ENCODE measurements at regions not wholly inside any gene's neighbourhood (a gene's known extent, or its start where the extent isn't known, plus 50 kb on each side); places are given as distances from the start of the nearest gene placed in this dataset.

GRCh38 chr3:3553236-3553635 is 246.0 kb upstream of the LRRN1 start:
- DNase-seq = no peak

DNA sequence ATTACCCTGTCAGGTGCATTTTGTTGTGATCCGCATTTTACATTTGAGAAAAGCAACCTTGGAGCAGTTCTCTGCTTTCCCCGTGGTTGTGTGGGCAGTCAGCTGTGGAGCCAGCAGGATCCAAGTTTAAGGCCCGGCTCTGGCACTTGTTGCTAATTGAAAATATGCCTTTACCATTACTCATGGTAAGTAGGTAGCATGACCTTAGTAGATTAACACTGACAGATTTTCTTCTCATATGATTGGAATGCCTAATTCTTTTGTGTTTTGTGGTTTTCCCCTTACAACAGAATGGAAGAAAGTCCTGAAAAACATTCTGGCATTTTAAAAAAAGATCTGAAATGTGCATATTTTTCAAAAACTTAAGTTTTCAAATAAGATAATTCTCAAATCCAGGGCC is 246.5 kb upstream of the LRRN1 start:
- no peak for DNase-seq

DNA sequence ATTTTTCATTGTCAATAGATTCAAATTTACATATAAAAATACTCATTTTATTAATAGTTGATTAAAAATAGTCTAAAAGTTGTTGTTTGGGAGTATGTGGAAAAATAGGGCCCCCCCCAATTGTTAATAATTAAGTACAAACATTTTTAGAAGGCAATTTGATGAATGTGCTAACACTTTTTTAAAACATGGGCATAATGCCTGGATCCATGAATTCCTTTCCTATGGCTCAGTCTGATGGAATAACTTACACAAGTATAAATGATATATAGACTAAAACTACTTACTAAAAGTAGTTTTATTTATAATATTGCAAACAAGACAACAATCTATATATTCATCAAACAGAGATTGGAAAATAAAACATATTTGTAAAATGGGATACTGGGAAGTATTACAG is 247.2 kb upstream of the LRRN1 start:
- no peak for DNase-seq

GRCh38 chr3:3545360-3545759 is 253.9 kb upstream of the LRRN1 start:
- DNase-seq = no peak

- no peak for DNase-seq
These were observed 260.8 kb upstream of the LRRN1 start for GRCh38 chr3:3538451-3538850.

DNA sequence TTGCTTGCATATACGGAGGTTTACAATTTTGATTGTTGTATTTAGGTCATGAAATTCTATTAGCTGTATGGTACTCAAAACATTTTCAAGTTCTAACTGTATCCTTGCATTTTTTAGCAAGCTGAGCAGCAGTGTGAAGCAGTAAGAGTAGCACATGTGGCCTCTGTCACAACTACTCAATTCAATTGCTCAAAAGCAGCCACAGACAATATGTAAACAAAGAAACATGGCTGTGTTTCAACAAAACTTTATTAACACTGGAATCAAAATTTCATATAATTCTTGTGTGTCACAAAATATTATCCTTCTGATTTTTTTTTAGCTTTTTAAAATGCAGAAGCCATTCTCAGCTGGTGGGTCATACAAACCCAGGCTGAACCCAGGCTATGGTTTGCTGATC is 266.7 kb upstream of the LRRN1 start:
- no peak for DNase-seq

GRCh38 chr3:3531476-3531875 is 267.8 kb upstream of the LRRN1 start:
- DNase-seq = no peak

GRCh38 chr3:3519266-3519665 is 280.0 kb upstream of the LRRN1 start:
- no peak for DNase-seq

DNA sequence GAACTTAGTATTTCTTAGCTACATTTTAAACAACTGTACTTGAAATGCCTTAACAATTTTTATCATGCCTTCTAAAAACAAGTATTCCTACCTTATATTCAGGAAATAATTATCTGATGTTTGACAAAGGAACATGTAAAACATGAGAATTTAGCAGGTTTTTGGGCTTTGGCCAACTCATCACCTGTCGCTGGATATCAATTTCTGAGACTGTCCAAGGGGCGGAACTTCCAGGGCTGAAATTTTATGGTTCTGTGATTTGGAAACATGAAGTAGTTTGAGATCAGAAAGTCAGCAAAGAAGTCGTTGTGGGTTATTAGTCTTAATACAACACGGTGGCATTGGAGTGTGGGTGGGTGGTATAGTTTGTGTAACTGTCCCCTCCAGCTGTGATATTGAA is 282.2 kb upstream of the LRRN1 start:
- no peak for DNase-seq

GRCh38 chr3:3516384-3516783 is 282.8 kb upstream of the LRRN1 start:
- DNase-seq = no peak

DNA sequence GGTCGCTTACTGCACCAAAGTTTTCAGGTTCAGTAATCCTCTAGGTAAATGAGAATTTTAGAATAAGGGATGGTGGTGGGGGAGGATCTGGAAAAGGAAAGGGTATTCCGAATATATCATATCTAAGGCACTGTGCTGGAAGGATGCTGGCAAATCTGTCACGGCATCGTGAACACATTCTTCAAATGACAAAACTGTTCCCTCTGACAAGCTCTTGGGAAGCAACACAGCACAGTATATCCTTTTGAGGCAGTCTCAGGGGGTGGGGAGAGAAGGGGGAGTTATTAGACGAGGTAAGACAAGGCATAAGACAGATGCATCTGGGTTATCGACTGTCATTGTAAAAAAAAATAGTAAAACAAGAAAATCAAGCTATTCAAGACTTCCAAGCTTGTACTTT is 289.6 kb upstream of the LRRN1 start:
- DNase-seq = no peak

- DNase-seq = no peak
These were observed 294.5 kb upstream of the LRRN1 start for GRCh38 chr3:3504686-3505085.

GRCh38 chr3:3503411-3503810 is 295.8 kb upstream of the LRRN1 start:
- no peak for DNase-seq

- no peak for DNase-seq
These were observed 299.2 kb upstream of the LRRN1 start for GRCh38 chr3:3499987-3500386.

DNA sequence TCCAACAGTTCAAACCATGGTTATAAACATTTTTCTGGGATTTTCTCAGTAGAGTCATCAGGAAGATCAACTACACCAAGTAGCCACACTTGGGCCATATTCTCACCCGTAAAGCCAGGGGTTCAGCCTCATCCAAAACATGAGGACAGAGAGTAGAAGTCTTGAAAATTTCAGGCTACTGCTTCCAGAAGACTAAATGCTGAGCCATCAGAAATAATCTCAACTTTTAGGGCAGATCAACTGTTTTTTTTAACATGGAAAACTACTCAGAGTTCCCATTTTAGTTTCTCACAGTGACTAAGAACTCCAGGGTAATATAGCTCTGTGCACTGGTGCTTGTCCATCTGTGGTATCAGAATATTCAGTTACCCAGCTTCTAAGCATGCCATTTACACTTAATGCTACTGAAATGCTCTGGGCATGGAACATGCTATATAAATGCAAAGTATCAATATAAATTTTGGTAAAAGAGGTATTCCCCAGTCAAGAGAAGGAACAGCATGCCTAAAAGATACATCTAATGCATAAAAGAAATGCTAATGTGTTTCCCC is 300.1 kb upstream of the LRRN1 start:
- no peak for DNase-seq

- DNase-seq = no peak
These were observed 303.6 kb upstream of the LRRN1 start for GRCh38 chr3:3495611-3496010.

- no peak for DNase-seq
These were observed 297.2 kb upstream of the CRBN start for GRCh38 chr3:3476669-3477068.

GRCh38 chr3:3468596-3468995 is 289.1 kb upstream of the CRBN start:
- DNase-seq = no peak

DNA sequence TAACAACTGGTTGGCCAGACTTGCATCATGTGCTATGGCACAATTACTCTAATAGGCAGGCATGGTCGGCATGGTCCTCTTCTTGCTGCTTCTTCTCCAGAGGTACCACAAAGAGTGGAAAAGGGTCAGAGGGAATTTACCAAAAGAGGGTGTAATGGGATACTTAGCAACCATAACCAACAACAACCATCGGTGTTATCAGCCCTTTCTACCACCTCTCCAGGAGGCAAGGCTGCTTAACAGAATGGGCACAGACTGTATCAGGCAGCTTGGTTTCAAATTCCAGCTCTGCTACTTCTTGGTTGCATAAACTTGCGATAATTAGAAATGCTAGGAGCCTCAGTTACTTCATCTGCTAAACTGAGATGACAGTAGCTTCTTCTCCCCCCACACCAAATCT is 284.6 kb upstream of the CRBN start:
- DNase-seq = no peak

GRCh38 chr3:3461317-3461716 is 281.8 kb upstream of the CRBN start:
- no peak for DNase-seq

DNA sequence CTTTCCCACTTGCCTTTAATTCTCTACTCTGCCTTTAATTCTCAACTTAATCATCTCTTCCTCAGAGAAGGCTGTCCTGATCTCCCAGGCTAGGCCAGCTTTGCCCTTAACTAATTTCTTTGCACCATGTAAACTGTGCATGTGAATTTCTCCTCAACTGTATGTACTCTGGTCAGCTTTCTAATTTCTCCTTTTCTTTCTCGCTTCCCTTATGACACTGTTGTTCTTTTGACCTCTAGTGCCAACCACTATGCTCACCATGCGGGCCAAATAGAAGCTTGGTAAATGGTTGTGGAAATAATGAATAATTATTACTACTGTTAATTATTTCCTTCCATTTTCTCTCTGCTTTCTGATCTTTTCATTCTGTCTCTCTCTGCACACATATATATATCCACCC is 269.0 kb upstream of the CRBN start:
- no peak for DNase-seq

- no peak for DNase-seq
These were observed 268.1 kb upstream of the CRBN start for GRCh38 chr3:3447641-3448040.

- no peak for DNase-seq
These were observed 266.8 kb upstream of the CRBN start for GRCh38 chr3:3446251-3446650.

- no peak for DNase-seq
These were observed 264.0 kb upstream of the CRBN start for GRCh38 chr3:3443482-3443881.

DNA sequence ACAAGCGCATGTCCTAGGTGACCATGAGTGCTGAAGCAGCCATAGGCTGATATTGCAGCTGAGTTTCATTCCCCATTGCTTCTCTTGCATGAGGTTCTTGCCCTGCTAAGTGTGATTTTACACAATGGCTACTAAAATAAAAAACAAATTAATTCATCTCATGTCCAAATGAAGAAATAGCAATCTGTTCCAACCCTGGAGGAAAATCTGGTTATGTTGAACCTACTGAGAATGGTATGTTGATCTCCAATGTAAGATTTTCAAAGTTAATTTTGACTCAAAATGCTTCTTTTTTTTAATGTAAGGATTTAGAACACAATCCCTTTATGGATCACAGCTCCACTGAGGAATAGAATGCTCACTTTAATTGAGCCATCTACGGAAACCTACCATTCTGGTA is 254.2 kb upstream of the CRBN start:
- no peak for DNase-seq

DNA sequence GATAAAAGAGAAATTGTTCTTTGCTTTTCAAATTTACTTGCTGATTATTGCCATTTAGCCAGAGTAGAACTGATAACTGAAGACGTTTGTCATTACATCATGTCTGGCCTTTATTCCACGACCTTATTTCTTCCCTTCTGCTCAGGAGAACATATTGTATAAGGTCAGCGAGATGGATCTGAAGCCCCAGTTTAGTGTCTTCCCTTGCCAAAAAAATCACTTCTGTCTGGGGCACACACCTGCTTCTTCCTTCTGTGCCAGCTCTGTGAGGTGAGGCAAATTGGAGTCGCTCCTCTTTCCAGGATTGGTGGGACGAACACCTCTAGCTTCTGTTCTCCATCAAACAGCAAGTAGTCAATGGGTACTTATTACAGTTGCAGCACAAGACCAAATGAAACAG is 250.3 kb upstream of the CRBN start:
- no peak for DNase-seq

Measured in DMS53 (cell line).